CD4-positive, alpha-beta T cell (primary cell): ENCODE measurements at regions not wholly inside any gene's neighbourhood (a gene's known extent, or its start where the extent isn't known, plus 50 kb on each side); places are given as distances from the start of the nearest gene placed in this dataset.

Experiments used
- ATAC-seq: fragments of 200-7000 bp; cut with Tn5 transposase; one replicate; pipeline ENCODE4 v1.10.0; 2022; ENCODE audit warnings: mild to moderate bottlenecking; ENCODE audit not compliant: poor library complexity
- CTCF ChIA-PET: fragments of 350-600 bp; sonication (Branson Sonifier 250); formaldehyde crosslinking; loops from one replicate; lab custom pipeline; 2021; ENCODE audit warnings: antibody characterized with exemption, inconsistent platforms; lab: Charles Lee
- POLR2A ChIA-PET: fragments of 350-600 bp; sonication (Branson Sonifier 250); formaldehyde crosslinking; loops from one replicate; lab custom pipeline; 2021; ENCODE audit warnings: antibody characterized with exemption, inconsistent platforms; lab: Charles Lee
- DNase-seq, 14 experiments: peaks; one replicate each; pipeline ENCODE4 v3.0.0-alpha.2; 2013 to 2020; ENCODE audit warnings: mixed read lengths in 2 of 14
- H3K27ac ChIP-seq, 2 donors: one replicate each; pipeline versions ENCODE4 v1.5.1 to v1.7.0; 2013; ENCODE audit warnings: low read length in 2 of 2, low read depth in 1 of 2, mild to moderate bottlenecking in 1 of 2
- H3K27me3 ChIP-seq, 2 experiments: 1 replicate in 1 of 2; 2 replicates in 1 of 2; pipeline versions ENCODE4 v1.6.1 to v1.7.0; 2013; ENCODE audit warnings: low read length in 2 of 2, control low read depth in 1 of 2, mild to moderate bottlenecking in 1 of 2, moderate library complexity in 1 of 2; ENCODE audit not compliant: insufficient read depth in 2 of 2, control insufficient read depth in 1 of 2
- H3K36me3 ChIP-seq: one replicate; pipeline ENCODE4 v1.6.1; 2013; ENCODE audit warnings: low read length, control low read depth; ENCODE audit not compliant: insufficient read depth
- H3K4me1 ChIP-seq: one replicate; pipeline ENCODE4 v1.6.1; 2013; ENCODE audit warnings: low read length, control low read depth; ENCODE audit not compliant: insufficient read depth
- H3K4me3 ChIP-seq: one replicate; pipeline ENCODE4 v1.5.1; 2013; ENCODE audit warnings: mild to moderate bottlenecking, low read length, moderate library complexity
- H3K9me3 ChIP-seq, 2 experiments: 1 replicate in 1 of 2; 2 replicates in 1 of 2; pipeline versions ENCODE4 v1.6.1 to v1.7.0; 2013; ENCODE audit warnings: low read length in 2 of 2, mild to moderate bottlenecking in 2 of 2, control low read depth in 1 of 2, moderate library complexity in 1 of 2; ENCODE audit not compliant: control insufficient read depth in 1 of 2, insufficient read depth in 1 of 2
- H3K27ac Mint-ChIP-seq: one replicate; pipeline ENCODE4 v1.8.0; 2020; ENCODE audit warnings: mixed read lengths
- H3K27me3 Mint-ChIP-seq: one replicate; pipeline ENCODE4 v1.8.0; 2021; ENCODE audit warnings: mixed read lengths
- H3K36me3 Mint-ChIP-seq: one replicate; pipeline ENCODE4 v1.8.0; 2021; ENCODE audit warnings: low read depth, mixed read lengths
- H3K4me1 Mint-ChIP-seq: one replicate; pipeline ENCODE4 v1.8.0; 2021; ENCODE audit warnings: low read depth, mixed read lengths
- H3K4me3 Mint-ChIP-seq: one replicate; pipeline ENCODE4 v1.8.0; 2020; ENCODE audit warnings: mild to moderate bottlenecking, mixed read lengths
- H3K9me3 Mint-ChIP-seq: one replicate; pipeline ENCODE4 v1.8.0; 2020; ENCODE audit warnings: mixed read lengths
- intact Hi-C, 2 experiments: fragments of 100-400 bp; cut with DNase I in 1 of 2; cut with micrococcal nuclease in 1 of 2; formaldehyde crosslinking; loops; one replicate each; pipeline versions ENCODE4 v1.15.1 to v1.9.0; 2023 to 2025; cut with DNase I, micrococcal nuclease
- TF ChIP-seq, protein P1 (sequence below): fragments of 200-600 bp; IDR thresholded peaks from one replicate; pipeline ENCODE4 v1.8.0; 2022; ENCODE audit warnings: antibody characterized with exemption, mild to moderate bottlenecking

DNA sequence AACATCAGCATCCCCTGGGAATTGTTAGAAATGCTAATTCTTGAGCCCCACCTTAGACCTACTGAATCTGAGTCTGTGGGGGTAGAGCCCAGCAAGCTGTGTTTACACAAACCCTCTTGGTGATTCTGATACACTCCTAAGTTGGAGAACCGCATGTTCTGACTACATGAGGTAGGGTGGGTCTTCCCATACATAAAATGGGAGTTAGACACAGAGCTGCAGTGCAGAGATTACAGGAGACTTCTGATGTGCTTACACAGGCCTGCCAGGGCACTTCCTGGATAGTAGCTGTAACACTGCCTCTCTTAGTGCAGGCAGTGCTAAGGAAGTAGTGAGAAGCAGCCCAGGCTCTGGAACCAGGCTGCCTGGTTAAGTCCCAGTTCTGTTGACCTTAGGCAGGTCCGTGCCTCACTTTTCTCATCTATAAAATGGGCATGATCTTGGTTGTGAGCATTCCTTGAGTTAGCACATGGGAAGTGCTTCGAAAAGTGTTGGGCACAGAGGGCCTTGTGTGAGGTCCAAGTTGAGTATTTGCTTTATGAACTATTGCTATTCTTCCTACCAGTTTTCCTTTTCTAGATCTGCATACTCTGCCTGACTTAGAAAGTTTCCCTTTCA, 67.3 kb downstream of the GLI2 start:
- H3K4me3 ChIP-seq = no peak overlapping the region
- ChIA-PET CTCF (no interaction called here), POLR2A (no interaction called here)
- ATAC-seq (no peak), DNase-seq (no peak)
- H3K36me3 Mint-ChIP-seq = no peaks in the 10 kb centered on the region
- H3K9me3 ChIP-seq = no peaks in the 10 kb centered on the region
- H3K4me1 ChIP-seq = no peaks in the 10 kb centered on the region
- no peaks in the 10 kb centered on the region for H3K27me3 ChIP-seq
- no peak overlapping the region for H3K27ac ChIP-seq
- TF ChIP-seq, protein P1, sequence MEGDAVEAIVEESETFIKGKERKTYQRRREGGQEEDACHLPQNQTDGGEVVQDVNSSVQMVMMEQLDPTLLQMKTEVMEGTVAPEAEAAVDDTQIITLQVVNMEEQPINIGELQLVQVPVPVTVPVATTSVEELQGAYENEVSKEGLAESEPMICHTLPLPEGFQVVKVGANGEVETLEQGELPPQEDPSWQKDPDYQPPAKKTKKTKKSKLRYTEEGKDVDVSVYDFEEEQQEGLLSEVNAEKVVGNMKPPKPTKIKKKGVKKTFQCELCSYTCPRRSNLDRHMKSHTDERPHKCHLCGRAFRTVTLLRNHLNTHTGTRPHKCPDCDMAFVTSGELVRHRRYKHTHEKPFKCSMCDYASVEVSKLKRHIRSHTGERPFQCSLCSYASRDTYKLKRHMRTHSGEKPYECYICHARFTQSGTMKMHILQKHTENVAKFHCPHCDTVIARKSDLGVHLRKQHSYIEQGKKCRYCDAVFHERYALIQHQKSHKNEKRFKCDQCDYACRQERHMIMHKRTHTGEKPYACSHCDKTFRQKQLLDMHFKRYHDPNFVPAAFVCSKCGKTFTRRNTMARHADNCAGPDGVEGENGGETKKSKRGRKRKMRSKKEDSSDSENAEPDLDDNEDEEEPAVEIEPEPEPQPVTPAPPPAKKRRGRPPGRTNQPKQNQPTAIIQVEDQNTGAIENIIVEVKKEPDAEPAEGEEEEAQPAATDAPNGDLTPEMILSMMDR = no peak
- no peaks in the 10 kb centered on the region for H3K36me3 ChIP-seq
- intact Hi-C loops = no loop called here
- H3K4me1 Mint-ChIP-seq = no peaks in the 10 kb centered on the region
- no peaks in the 10 kb centered on the region for H3K9me3 Mint-ChIP-seq
- H3K27me3 Mint-ChIP-seq = no peaks in the 10 kb centered on the region
- H3K27ac Mint-ChIP-seq = no peak overlapping the region
- H3K4me3 Mint-ChIP-seq = no peak overlapping the region

DNA sequence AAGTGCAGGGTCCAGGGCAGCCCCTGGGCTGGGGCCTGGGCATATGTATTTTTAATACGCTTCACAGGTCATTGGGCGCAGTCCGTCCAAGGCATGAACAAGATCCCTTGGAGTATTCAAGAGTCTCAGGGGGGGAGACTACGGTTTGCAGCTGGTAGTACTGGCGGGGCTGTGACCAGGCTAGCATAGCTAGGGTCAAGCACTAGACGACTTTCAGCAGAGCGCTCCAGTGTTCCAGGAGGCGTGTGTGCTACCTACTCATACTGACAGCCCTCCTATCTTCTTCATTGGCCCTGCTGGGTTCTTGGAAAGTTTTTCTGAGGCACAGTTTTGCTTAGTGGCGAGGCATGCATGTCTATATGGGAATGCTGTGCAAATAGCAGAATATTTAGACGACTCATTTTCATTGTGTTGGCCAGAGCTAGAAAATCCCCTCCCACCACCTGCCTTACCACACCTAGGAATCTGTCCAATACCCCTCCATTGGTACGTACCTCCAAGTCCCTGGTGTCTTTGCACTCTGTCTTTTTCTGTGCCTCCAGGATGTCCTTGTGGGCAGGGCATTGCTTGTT, 68.2 kb downstream of the GLI2 start:
- no peaks in the 10 kb centered on the region for H3K4me1 ChIP-seq
- ChIA-PET POLR2A (no interaction called here), CTCF (no interaction called here)
- no peaks in the 10 kb centered on the region for H3K4me1 Mint-ChIP-seq
- no peaks in the 10 kb centered on the region for H3K36me3 ChIP-seq
- H3K4me3 Mint-ChIP-seq = no peak overlapping the region
- ATAC-seq (no peak), DNase-seq (no peak)
- TF ChIP-seq, protein P1 = no peak
- H3K27me3 ChIP-seq = no peaks in the 10 kb centered on the region
- intact Hi-C loops = no loop called here
- H3K27ac Mint-ChIP-seq = no peak overlapping the region
- H3K36me3 Mint-ChIP-seq = no peaks in the 10 kb centered on the region
- H3K9me3 ChIP-seq = peaks cover 0 to 8% of the 10 kb centered on the region in 2 experiments
- H3K4me3 ChIP-seq = no peak overlapping the region
- H3K27me3 Mint-ChIP-seq = peaks cover under 1% of the 10 kb centered on the region
- no peak overlapping the region for H3K27ac ChIP-seq
- no peaks in the 10 kb centered on the region for H3K9me3 Mint-ChIP-seq

DNA sequence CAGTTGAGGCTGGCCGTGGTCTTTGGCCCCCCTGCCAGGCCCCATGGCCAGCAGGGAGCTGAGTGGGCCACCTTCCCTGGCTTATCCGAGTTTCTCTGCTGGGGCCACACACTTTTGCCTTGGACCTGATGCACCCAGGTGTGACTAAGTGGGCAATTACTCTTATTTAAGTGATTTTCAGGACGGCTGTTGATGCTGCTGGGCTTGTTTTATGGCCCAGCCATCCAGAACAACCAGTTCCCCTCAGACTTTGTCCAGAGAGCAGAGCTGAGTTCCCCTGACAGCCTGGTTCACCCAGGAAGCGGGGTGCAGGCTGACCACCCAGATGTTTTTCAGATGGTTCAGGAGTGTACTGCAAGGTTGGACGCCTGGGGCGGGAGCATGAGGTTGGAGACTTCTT, 68.8 kb downstream of the GLI2 start:
- Histone ChIP-seq H3K36me3 (no peaks in the 10 kb centered on the region), H3K4me1 (no peaks in the 10 kb centered on the region), H3K4me3 (no peak overlapping the region), H3K27ac (no peak overlapping the region), H3K27me3 (no peaks in the 10 kb centered on the region), H3K9me3 (peaks cover 0 to 10% of the 10 kb centered on the region in 2 experiments)
- Mint-ChIP-seq H3K27me3 (peaks cover 6% of the 10 kb centered on the region), H3K9me3 (no peaks in the 10 kb centered on the region), H3K36me3 (no peaks in the 10 kb centered on the region), H3K27ac (no peak overlapping the region), H3K4me3 (no peak overlapping the region), H3K4me1 (no peaks in the 10 kb centered on the region)
- ATAC-seq (no peak), DNase-seq (no peak)
- POLR2A ChIA-PET = no interaction called here
- TF ChIP-seq, protein P1 = no peak
- CTCF ChIA-PET = no interaction called here
- intact Hi-C loops = no loop called here
